Erythroblast (primary cell): ENCODE measurements at regions not wholly inside any gene's neighbourhood (a gene's known extent, or its start where the extent isn't known, plus 50 kb on each side); places are given as distances from the start of the nearest gene placed in this dataset.

Experiments used
- DNase-seq, 2 experiments: peaks; one replicate each; lab custom pipeline; 2025; lab: John Stamatoyannopoulos, UW
- GATA1 ChIP-seq: IDR thresholded peaks from 2 replicates; pipeline ENCODE4 v1.6.1; 2011; ENCODE audit warnings: low read depth, mild to moderate bottlenecking, control low read depth, low read length, moderate library complexity
- POLR2A ChIP-seq: IDR thresholded peaks from 2 replicates; pipeline ENCODE4 v1.6.1; 2011; ENCODE audit warnings: mild to moderate bottlenecking, low read length

GRCh38 chr2:221286406-221286805 is 285.7 kb downstream of the EPHA4 start:
- DNase-seq = no peak
- TF ChIP-seq POLR2A (no peak), GATA1 (no peak)

GRCh38 chr2:221289389-221289788 is 282.7 kb downstream of the EPHA4 start:
- TF ChIP-seq POLR2A = no peak
- TF ChIP-seq GATA1 = no peak
- no peak for DNase-seq

DNA sequence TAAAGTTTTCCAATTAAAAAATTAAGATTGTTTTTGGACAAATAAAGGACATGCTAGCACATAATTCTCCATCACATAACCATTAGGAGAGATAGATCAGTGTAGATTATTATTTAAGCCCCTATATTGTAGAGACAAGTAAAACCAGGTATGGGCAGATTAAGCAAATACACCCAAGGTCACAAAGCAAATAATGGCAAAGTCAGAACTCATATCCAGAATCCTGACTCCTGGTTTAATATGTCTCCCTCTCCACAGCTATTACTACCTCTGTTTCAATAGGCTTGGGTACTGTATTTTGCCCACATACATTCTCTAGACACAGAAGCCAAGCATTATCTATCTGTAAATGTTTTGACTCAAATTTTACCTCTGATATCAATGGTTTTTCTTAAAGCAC is 282.3 kb downstream of the EPHA4 start:
- no peak for DNase-seq

GRCh38 chr2:221293949-221294742 is 278.0 kb downstream of the EPHA4 start:
- no peak for DNase-seq
- no peak for TF ChIP-seq GATA1
- TF ChIP-seq POLR2A = no peak

More for the DNA sequence above, 282.3 kb downstream of the EPHA4 start:
- TF ChIP-seq GATA1 = no peak
- no peak for TF ChIP-seq POLR2A

- DNase-seq = no peak
- TF ChIP-seq POLR2A (no peak), GATA1 (no peak)
Measured at GRCh38 chr2:221304916-221305315, 267.2 kb downstream of the EPHA4 start.

- DNase-seq = no peak
- TF ChIP-seq POLR2A = no peak
- no peak for TF ChIP-seq GATA1
Measured at GRCh38 chr2:221308507-221309066, 263.5 kb downstream of the EPHA4 start.

- DNase-seq = no peak
- TF ChIP-seq POLR2A (no peak), GATA1 (no peak)
Measured at GRCh38 chr2:221309892-221310583, 262.1 kb downstream of the EPHA4 start.

GRCh38 chr2:221310730-221311129 is 261.4 kb downstream of the EPHA4 start:
- DNase-seq = no peak
- TF ChIP-seq GATA1 = no peak
- TF ChIP-seq POLR2A = no peak

DNA sequence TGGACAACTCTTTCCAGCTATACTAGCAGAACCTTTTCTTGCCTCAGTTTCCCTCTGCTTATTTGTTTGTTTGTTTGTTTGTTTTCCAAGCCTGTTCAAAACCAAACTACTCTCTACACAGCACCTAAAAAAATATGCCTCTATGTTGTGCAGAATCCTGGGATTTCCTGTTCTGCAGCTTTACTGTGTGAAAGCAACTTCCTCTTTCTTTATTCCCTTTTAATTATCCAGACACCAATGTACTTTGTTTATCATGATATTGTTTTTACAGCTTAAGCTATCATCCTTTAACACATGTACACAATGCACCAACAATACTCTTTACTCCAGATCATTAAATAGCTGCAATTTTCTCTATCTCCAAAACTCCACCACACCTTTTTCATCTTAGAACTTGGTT is 259.5 kb downstream of the EPHA4 start:
- TF ChIP-seq GATA1 = no peak
- no peak for TF ChIP-seq POLR2A
- DNase-seq = no peak

GRCh38 chr2:221314786-221315185 is 257.3 kb downstream of the EPHA4 start:
- TF ChIP-seq POLR2A = no peak

DNA sequence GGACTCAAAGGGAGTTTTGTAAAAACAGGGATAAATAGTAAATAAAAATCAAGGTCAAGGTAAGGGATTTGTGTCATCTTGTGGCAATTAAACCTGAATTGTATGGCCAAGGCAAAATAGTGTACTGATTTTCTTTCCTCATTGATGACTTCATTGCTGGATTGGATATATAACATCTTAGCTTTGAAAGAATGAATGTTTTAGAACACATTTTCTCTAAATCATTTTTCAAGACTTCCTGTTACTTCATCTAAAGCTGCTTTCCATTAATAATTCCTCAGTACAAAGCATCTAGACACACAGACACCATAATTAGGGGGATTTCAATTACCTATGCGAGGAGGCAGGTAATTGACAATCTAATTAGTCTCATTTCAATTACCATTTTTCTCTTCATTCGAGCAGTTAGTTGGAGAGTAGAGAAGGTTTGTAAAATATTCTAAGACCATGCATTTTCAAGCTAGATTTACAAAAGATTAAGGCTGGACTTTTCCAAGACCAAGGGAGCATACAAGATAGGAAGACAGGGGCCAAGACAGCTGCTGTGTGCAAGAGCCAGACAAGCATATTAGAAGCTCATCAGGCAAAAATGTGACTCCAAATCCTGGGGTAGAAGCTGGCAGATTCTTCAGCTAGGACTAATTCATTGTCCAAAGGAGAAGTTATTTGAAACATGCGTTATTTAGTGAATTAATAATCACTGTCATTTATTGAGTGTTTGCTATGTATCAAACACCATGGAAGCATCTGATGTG is 253.6 kb downstream of the EPHA4 start:
- no peak for TF ChIP-seq GATA1
- TF ChIP-seq POLR2A = no peak

More at GRCh38 chr2:221314786-221315185, 257.3 kb downstream of the EPHA4 start:
- DNase-seq = no peak

DNA sequence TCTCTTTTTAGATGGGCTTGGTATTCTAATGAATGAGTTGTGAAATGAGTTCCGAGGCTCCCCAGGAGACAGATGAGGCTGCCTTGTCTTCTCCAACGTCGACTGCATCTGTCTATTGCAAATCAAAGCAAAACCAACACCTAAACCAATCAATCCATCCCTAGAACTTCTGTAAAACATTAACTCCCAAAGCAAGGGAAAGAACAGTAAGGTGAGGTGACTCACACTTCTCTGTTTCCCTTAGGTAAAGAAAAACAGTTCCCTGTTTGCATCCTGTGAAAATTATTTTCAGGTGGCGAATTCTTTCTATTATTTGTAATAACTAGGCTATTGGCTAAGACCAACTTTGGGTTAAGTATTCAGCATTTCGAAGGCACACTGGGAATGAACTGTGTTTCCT is 249.4 kb downstream of the EPHA4 start:
- no peak for DNase-seq
- TF ChIP-seq POLR2A (no peak), GATA1 (no peak)

More for the DNA sequence above, 253.6 kb downstream of the EPHA4 start:
- no peak for DNase-seq

DNA sequence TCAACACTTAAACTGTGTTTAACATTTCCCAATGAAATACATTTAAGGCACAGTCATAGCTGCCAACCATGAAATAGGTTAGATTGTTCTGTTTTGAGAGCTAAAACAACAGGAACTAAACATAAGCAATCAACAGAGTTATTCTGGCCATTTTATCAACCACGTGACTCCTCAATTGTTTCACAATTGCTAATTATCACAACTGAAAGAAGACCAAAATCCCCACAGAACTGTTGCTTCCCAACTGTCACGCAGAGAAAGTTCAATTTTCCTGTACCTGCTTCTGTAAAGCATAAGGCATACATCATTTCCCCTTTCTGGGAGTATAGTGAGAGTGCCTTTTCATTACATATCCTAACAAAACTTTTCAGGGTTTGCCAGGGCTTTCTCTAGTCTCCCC is 248.6 kb downstream of the EPHA4 start:
- TF ChIP-seq GATA1 (no peak), POLR2A (no peak)
- no peak for DNase-seq

- no peak for DNase-seq
- no peak for TF ChIP-seq POLR2A
- no peak for TF ChIP-seq GATA1
Measured at GRCh38 chr2:221330436-221330835, 241.7 kb downstream of the EPHA4 start.

DNA sequence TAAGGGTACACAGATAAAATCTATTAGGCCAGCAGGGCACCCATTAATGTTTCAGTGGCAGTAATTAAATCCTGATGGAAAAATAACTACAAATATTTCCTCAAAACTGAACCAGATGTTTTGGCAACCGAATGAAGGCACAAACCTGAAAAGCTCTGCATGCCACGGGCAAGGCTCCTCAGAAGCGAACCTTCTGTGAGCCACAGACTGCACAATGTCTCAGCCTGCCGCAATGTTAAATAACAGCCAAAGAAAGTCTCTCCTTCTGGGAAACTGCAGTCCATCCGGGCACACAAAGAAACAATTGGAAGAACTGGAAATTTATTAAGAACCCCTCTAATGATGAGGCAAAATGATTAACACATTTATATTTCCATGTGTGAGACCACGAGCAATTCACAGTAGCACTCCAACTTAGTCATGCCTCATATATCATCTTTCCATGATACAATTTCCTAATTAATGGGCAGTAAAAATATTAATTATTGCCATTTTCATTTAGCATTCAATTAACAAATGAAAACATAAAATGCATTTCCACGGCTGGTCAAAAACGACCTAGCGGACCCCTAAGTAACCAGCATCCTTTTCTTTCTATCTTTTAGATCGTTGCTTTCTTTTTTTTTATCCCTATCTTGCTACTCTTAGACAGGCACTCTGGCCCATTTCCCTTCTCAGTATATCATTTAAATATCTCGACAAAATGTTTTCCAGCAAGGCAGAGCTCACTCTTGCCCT is 237.5 kb downstream of the EPHA4 start:
- no peak for DNase-seq
- TF ChIP-seq POLR2A (no peak), GATA1 (no peak)
